HG03139 (cell line): ENCODE measurements at regions not wholly inside any gene's neighbourhood (a gene's known extent, or its start where the extent isn't known, plus 50 kb on each side); places are given as distances from the start of the nearest gene placed in this dataset.
"Not testable (repeated sequence)": the region's sequence is repeated elsewhere in the genome, so short reads cannot be mapped to it uniquely, and the experiment has no call there.

Source experiments
- ATAC-seq: cut with Tn5 transposase; IDR thresholded peaks from one replicate; pipeline ENCODE4 v1.9.1; 2021; ENCODE audit not compliant: unreplicated experiment

DNA sequence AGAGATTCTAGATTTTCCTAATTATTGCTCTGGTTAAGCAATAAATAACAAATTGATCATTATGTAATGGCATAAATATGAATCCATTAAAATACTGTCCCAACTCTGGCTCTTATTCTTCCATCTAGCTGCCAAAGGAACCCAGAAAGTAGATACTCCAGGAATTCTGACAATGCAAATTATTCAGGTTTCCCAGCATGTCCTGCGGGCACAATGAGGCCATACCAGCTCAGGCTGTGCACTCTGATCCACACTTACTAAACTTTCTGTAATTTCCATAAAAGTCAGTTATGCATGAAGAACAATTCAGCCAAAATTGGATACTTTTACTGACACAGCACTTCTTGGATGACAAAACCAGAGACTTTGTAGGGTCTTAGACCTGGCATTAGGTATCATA lies 576.3 kb downstream of the KCNH5 start:
- no peak for ATAC-seq

DNA sequence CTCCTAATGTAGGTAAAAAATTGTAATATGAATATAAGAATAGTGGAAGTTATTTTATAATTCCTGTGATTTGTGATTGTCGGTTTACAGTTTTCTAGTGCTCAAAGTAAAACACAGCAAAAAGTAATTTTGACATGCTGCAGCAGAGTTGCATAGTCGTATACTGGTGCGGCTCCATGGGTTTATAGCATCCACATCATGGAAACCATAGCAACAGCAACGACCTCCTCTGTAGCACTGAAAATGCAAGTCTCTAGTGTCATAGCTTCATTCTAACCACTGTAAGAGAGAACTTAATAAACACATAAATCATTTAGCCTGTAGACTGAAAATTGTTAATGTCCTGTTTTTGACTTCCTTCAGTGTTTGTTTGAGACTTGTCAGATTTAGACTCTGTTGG lies 574.3 kb downstream of the KCNH5 start:
- no peak for ATAC-seq

DNA sequence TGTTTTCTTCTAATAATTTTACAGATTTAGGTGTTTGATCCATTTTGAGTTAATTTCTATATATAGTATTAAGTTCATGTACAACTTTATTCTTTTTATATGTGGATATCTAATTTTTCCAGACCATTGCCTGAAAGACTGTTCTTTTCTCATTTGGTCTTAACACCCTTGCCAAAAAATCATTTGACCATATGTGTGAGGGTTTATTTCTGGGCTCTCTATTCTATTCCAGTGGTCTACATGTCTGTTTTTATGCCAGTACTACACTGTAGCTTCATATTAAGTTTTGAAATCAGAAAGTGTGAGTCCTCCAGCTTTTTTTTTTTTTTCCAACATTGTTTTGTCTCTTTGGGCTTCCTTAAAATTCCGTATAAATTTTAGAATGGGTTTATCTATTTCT lies 554.1 kb downstream of the KCNH5 start:
- ATAC-seq, result no peak

DNA sequence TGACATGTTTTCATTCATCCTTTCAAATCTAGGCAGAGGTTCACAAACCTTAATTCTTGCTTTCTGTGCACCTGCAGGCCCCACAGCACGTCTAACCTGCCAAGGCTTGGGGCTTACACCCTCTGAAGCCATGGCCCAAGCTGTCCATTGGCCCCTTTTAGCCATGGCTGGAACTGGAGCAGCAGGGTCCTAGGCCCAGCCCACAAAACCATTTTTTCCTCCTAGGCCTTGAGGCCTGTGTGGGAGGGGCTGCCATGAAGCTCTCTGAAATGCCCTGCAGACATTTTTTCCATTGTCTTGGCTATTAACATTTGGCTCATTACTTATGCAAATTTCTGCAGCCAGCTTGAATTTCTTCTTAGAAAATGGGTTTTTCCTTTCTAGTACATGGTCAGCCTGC lies 547.5 kb downstream of the KCNH5 start:
- no peak for ATAC-seq

DNA sequence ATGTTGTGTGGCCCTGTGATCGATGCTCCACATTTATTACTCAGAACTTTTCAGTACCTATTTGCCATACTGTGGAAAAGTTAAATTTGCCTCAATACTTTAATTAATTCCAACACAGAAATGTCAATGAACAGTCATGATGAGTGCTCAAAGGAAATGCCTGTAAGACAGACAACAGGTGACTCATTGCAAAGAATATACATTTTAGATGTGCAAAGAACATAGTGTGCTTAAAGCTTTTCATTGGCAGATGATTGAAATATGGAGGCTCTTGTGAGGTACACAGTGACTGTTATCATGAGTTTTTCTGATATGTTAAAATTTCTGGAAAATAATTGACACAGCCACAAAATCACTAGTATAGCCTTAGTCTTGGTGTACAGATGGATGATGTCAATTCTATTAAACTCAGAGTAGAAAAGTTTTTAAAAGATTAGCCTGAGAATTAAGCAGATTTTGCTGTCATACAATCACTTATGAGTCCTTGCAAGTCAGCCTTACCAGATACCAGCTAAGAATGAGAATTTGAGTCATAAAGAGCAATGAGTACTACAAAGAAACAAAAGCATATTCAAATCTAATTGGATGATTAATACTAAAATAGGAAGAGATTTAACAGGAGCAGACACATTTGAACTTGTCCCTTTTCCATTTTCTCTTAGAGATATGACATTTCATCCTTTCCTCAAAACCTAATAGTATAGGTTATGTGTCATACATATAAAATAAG lies 544.1 kb downstream of the KCNH5 start:
- no peak for ATAC-seq

DNA sequence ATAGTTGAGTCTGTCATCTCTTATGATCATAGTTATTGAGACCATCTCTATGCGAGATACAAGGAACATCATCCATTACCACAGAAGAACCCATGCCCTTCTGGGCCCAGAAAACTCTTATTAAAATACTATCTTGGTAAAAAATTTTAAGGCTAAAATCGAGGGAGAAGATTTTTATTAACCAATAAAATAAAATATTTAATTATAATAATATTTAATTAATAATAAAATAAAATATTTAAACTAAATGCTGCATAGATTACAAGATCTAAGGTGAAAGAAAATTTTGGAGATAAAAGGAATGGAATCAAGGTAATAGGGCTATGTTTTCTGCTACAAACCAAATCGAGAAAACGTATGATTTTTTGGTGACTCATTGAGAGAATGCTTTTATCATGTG lies 540.2 kb downstream of the KCNH5 start:
- ATAC-seq, result no peak

DNA sequence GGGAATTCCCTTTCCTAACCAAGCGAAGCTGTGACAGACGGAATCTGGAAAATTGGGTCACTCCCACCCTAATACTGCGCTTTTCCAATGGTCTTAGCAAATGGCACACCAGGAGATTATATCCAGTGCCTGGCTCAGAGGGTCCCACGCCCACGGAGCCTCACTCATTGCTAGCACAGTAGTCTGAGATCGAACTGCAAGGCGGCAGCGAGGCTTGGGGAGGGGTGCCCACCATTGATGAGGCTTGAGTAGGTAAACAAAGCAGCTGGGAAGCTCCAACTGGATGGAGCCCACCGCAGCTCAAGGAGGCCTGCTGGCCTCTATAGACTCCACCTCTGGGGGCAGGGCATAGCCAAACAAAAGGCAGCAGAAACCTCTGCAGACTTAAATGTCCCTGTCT lies 523.9 kb downstream of the KCNH5 start:
- ATAC-seq, result not testable (repeated sequence)

DNA sequence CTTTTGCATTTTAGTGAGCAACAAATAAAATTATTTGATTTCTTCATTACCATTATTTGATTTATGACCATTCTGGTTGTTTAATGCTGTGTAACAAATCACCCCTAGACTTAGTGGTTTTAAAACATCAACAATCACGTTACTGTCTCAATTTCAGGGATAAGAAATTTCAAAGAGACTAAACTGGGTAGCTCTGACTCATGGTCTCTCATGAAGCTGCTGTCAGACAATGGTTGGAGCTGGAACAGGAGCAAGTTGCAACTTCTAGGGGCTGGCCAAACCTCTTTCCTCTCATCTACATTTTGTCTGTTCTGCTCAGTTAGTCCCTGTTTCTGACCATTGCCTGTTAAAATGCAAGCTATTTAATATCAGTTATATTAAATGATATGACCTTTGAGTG lies 517.0 kb downstream of the KCNH5 start:
- no peak for ATAC-seq

DNA sequence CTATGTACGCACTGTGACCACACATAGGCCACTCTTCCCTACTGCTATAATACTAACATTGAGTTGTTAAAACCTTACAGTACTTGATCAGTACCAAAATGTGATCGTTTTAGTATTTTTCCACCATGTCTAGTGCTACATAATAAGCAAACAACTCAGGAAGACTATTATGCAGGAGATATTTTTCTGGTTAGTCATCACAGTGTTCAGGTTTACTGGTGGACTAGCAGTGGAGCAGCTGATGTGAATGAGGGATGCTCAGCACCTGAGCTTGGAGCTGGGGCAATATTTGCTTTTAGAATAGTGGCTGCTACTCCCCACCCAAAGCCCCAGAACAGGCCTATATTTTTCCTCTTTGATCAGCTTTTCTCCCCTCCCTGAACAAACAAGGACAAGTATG lies 513.1 kb downstream of the KCNH5 start:
- no peak for ATAC-seq

DNA sequence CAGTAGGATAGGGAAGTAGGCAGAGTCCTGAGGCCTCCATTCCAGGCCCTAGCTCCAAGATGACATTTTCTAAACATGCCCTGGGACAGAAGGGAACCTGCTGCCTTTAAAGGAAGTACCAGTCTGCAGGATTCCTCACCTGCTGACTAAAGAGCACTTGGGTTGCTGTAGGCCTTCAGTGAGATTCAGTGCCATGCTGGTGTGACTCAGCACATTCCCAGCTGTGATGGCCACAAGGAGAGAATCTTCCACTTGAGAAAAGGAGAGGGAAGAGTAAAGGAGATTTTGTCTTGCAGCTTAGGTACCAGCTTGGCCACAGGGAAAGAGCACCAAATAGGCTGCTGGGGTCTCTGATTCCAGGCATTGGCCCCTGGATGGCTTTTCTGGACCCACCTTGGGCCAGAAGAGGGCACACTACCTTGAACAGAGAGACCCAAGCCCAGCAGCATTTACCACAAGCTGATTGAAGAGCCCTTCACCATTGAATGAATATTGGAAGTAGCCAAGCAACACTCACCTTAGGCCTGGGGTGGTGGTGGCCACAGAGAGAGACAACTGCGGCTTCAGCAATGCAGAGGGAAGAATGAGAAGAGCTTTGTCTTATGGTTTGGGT lies 498.3 kb downstream of the KCNH5 start:
- no peak for ATAC-seq

DNA sequence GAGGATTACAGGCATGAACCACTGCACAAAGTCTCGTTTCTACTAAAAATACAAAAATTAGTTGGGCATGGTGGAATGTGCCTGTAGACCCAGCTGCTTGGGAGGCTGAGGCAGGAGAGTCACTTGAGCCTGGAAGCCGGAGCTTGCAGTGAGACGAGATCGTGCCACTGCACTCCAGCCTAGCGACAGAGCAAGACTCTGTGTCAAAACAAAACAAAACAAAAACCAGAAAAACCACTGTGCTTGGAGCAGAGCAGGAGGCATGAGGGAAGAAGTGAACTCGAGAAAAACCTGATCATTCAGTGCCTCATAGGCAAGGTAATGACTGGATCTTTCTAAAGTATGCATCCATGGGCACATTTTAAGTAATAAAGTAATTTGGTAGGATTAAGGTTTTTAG lies 487.8 kb downstream of the KCNH5 start:
- no peak for ATAC-seq

DNA sequence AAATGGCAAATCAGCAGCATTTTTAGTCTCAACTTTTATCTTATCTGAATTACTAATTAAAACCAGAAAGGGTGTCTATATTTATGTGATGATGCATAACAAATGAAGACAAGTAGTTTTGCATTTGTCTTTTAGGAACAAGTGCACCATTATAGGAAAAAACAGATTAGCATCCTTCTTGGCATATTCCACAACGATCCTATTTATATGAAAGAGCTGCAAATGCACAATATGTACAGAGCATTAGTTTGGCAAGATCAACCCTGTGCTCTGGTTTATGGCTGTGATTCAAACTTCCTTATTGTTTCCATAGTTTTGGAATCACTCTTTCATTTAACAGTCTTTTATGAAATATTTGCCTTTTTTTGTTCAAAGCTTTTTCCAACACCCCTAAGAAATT lies 486.8 kb downstream of the KCNH5 start:
- ATAC-seq, result no peak

DNA sequence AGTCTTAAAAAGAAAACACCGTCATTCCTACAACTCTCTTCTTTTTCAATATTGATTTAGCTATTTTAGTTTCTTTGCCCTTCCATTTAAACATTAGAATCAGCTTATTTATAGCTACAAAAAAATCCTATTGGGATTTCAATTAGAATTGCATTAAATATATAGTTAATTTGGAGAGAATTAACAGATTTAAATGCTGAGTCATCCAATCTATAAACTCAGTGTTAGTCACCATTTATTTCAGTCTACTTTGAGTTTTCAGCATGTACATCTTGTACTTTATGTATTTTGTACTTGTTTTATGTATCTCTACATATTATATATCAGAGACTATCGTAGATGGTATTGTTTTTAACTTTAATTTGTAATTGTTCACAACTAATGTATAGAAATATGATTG lies 460.0 kb downstream of the KCNH5 start:
- ATAC-seq, result no peak

DNA sequence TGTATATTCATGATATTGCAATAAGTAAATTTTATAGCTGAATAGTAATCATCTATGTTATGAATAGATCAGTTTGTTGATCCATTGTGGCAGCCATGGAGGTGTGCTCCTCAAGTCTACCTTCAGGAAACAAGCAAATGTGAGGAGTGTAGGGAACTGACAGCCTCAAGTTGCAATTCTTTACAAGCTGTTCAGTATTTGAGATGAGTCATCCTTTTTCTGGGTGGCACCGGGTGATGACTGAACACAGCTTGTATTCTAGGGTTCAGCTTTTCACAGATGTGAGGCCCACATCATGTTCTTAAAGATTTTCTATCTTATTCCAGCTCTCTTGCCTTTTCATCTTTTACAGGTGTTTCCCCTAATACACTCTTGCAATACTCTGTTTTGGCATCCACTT lies 452.4 kb downstream of the KCNH5 start:
- no peak for ATAC-seq

DNA sequence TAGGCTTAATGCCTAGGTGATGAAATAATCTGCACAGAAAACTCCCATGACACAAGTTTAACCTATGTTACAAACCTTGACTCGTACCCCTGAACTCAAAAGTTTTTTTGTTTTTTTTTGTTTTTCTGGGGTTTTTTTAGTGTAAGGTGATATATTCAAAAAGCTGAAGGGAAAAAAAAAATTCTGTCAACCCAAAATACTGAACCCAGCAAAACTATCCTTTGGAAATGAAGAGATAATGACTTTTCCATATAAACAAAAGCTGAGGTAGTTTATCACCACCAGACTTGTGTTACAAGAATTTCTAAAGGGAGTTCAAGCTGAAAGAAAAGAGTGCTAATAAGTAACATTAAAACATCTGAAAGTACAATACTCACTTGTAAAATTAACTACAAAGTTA lies 448.1 kb downstream of the KCNH5 start:
- no peak for ATAC-seq

DNA sequence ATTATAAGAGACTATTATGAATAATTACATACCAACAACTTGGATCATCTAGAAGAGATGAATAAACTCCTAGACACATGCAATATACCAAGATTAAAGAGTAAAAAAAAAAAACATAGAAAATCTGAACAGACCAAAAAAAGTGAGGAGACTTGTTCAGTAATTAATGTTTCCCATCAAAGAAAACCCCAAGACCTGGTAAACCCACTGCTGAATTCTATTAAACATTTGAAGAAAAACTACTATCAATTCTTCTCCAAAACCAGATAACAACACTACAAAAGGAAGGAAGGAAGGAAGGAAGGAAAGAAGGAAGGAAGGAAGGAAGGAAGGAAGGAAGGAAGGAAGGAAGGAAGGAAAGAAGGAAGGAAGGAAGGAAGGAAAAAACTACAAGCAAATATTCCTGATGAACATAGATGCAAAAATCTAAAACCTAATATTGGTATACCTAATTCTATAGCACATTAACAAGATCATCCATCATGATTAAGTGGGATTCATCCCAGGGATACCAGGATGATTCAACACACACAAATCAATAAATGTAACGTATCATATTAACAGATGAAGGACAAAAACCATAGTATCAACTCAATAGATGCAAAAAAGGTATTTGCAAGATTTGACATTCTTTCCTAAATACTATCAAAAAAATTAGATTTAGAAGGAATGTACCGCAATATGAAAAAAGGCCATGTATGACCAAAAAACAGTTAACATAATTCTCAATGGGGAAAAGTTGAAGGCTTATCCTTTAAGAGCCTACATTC lies 445.5 kb downstream of the KCNH5 start:
- ATAC-seq, result no peak

DNA sequence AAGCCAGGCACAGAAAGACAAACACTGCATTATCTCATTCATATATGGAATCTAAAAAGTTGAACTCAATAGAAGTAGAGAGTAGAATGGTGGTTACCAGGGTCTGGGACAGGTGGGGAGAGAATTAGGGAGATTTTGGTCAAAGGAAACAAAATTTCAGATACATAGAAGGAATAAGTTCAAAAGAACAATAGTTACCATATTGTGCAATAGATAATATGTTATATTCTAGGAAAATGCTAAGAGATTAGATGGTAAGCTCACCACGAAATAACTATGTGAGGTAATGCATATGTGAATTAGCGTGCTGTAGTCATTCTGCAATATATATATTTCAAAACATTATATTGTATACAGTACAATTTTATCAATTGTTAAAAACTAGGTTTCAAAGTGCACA lies 442.5 kb downstream of the KCNH5 start:
- no peak for ATAC-seq

DNA sequence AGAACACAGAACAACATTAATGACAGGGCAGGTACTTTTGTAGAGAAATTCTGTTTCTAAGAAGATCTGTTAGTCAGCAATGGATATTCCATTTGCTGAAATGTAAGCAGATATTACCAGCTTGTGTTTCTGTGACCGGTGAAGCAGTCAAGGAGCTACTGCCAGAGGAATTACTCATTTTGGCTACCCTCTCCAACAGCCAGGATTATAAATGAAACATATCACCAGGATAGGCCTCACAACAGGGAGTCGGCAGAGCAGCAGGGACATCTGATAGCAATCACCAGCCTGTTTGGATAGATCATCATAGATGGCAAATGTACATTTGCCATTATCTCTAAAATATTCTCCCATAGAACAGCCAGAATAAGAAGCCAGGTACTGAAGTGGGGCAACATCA lies 440.7 kb downstream of the KCNH5 start:
- ATAC-seq, result no peak

DNA sequence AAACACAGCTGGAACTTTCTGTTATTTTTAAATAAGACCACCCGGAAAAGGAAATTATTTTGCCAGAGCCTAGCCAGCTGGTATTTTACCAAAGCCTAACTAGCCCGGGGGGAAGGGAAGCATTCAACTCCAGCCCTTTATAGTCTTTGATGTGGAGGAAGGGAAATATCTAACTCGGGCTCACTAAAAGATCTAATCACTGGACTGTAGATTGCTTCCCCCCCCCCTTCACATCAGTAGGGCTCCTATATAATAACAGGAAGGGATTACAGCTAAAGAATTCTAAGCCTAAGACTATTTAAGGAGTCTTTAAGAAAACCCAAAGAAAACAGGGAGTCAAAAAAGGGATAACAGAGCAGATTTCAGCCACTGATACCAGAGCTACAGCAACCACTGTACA lies 431.1 kb downstream of the KCNH5 start:
- no peak for ATAC-seq

DNA sequence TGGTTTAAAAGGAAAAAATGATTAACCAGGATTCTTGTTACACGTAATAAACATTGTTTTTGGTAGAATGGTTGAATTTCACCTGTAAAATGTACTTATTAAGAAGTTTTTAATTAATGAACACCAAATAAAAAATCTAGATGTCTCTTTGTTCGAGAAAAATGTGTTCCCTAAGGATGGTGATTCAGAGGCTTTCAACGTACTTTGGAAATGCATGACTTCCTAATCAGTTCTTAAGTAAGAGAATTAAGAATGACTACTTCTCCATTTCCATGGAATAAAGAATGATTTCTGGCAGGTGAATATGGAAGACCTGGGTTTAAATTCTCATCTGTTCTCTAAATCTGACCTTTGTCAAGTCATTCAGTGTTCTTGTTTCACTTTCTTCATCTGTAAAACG lies 428.6 kb downstream of the KCNH5 start:
- no peak for ATAC-seq

DNA sequence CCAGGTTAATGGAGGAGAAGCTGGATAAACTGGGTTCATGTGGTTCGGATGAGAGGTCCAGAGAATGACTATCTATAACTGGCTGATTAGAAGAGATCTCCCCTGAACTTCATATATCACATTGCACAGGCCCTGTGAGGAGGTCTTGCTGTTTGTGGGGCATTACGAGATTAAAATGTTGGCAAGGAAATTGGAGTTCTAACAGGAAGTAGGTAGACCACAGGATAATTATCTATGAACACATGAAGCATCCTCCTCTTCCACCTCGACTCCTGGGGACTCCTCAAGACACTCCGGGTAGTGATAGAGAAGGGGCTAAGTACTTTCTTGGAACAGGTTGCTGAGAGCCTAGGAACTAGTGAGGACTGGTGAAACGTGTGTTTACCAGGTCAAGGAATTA lies 418.8 kb downstream of the KCNH5 start:
- ATAC-seq, result no peak

DNA sequence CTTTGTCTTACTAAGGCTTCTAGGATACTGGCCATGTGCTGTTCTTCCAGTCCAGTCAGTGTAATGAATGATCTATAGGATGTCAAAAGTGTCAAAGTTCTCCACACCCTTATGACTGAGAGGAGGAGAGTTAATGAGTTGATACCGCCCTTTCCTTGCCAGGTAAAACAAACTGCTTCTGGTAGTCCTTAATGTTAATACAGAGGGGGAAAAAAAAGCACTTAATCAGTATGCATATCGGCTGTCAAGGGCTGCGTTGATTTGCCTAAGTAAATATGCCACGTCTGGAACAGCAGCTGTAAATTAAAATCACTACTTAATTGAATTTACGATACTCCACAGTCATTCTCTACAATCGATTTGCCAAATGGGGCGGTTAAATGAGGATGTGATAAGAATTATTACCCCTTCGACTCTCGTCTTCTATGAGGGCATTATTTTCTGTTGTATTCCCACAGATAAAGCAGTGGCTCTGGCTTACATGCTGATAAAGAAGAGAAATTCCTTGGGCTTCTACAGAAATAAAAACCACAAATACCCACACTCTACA lies 416.0 kb downstream of the KCNH5 start:
- ATAC-seq, result no peak
